ENCODE measurements at regions not wholly inside any gene's neighbourhood (a gene's known extent, or its start where the extent isn't known, plus 50 kb on each side); places are given as distances from the start of the nearest gene placed in this dataset.

DNA sequence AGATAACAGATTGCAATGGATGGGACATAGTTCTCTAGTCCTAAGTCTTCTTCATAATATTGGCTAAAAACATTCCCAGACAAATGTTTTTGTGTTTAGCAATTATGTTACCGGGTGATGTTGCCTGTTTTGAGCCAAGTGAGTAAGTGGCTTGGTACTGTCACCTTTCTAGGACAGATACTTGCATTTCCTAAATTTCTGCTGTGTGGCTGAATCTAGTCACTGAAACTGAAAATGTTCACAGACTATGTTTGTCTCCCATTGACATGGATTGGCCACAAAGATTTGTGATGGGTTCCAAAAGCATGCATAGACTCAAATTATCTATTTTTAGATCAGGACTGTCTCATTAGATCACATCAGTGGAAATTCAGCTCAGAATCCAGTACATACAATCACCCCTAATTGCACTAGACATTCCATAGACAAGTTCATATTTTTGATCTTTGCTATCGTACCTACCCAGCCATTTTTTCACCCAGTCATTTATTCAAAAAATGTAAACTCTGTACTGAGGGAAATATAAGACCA is 1222.1 kb upstream of the AUTS2 start:
- Histone ChIP-seq H2BK12ac (ENCODE audit: low read depth, low read length) (no peak overlapping the region), H3K9me3 (ENCODE audit: insufficient read depth in 2 of 2, low read depth in 1 of 2, low read length in 1 of 2) (peaks cover 4% of the 10 kb centered on the region in 2 experiments; a peak in 1 of 4 replicates), H3K9ac (replicated peaks in 1 of 4; ENCODE audit: extremely low read depth in 1 of 4, low read depth in 3 of 4, low read length in 3 of 4) (no peak overlapping the region), H3K4me3 (ENCODE audit: extremely low read depth in 1 of 4, insufficient read depth in 2 of 4, low read depth in 3 of 4, low read length in 4 of 4) (no peak overlapping the region), H3K23ac (ENCODE audit: insufficient read length) (no peak overlapping the region), H4K8ac (ENCODE audit: extremely low read depth, insufficient read depth, low read length) (no peak overlapping the region), H4K5ac (ENCODE audit: insufficient read length, low read depth, low read length) (no peak overlapping the region), H3K27ac (ENCODE audit: low read depth, low read length) (no peak overlapping the region), H3K27me3 (replicated peaks in 1 of 4; ENCODE audit: control insufficient read depth in 3 of 4, extremely low read depth in 1 of 4, insufficient read depth in 3 of 4, low read length in 3 of 4) (no peaks in the 10 kb centered on the region), H3K79me1 (ENCODE audit: low read depth, low read length) (no peaks in the 10 kb centered on the region), H3K56ac (replicated peaks; ENCODE audit: insufficient read length, low read depth, low read length) (no peak overlapping the region), H2AFZ (ENCODE audit: low read length) (no peak overlapping the region), H3K18ac (ENCODE audit: extremely low read depth, low read length) (no peak overlapping the region), H2BK20ac (ENCODE audit: low read length) (no peak overlapping the region), H4K20me1 (replicated peaks in 1 of 2; ENCODE audit: control insufficient read depth in 1 of 2, insufficient read depth in 2 of 2, low read length in 2 of 2) (no peaks in the 10 kb centered on the region), H3K4me1 (replicated peaks in 1 of 4; ENCODE audit: control insufficient read depth in 3 of 4, insufficient read depth in 4 of 4, low read length in 3 of 4) (no peaks in the 10 kb centered on the region), H4K91ac (replicated peaks; ENCODE audit: insufficient read length, low read length) (no peak overlapping the region), H3K36me3 (ENCODE audit: control insufficient read depth in 2 of 4, insufficient read depth in 4 of 4, low read length in 3 of 4) (no peaks in the 10 kb centered on the region), H2BK5ac (ENCODE audit: low read depth, low read length) (no peak overlapping the region), H3K4ac (replicated peaks; ENCODE audit: insufficient read length, low read depth, low read length) (no peak overlapping the region), H3K14ac (ENCODE audit: insufficient read length) (no peak overlapping the region), H2AK5ac (ENCODE audit: low read depth, low read length) (no peak overlapping the region), H2BK120ac (replicated peaks; ENCODE audit: low read depth, low read length) (no peak overlapping the region), H3K4me2 (ENCODE audit: insufficient read depth in 1 of 2, low read depth in 2 of 2, low read length in 2 of 2) (no peak overlapping the region), H2BK15ac (ENCODE audit: low read length) (no peak overlapping the region), H3K23me2 (ENCODE audit: low read depth, low read length) (no peaks in the 10 kb centered on the region), H3K79me2 (ENCODE audit: control insufficient read depth in 1 of 2, insufficient read depth in 2 of 2, low read length in 2 of 2) (no peaks in the 10 kb centered on the region)
- TF ChIP-seq ATF3 (IDR thresholded peaks at IDR 0.05; ENCODE audit: insufficient read depth, low read depth, low read length) (no peak), GTF2F1 (IDR thresholded peaks at IDR 0.05; ENCODE audit: borderline replicate concordance, low read depth, low read length) (no peak), SUZ12 (IDR thresholded peaks at IDR 0.05; ENCODE audit: low read length) (no peak), CBX5 (IDR thresholded peaks at IDR 0.05; ENCODE audit: low read depth, low read length) (no peak)
- DNase-seq (ENCODE audit: low read depth in 1 of 2, low spot score in 2 of 2), result no peak
- ChIA-PET CTCF (ENCODE audit: partially characterized antibody) (no interaction called here), POLR2A (ENCODE audit: partially characterized antibody) (no interaction called here)
- no peak for FAIRE-seq
- WGBS, 2 experiments (ENCODE audit: extremely low coverage in 1 of 2, insufficient coverage in 1 of 2, insufficient read length in 1 of 2, insufficient replicate concordance in 2 of 2, low coverage in 1 of 2, low lambda C conversion rate in 2 of 2, missing lambda C conversion rate in 1 of 2), result 86% methylated on average over 2 of the region's 2 CpGs; no CpG with 5 or more reads in 1 of the 2 experiments

Data from H1 (cell line).